Astrocyte of the spinal cord (primary cell): ENCODE measurements at regions not wholly inside any gene's neighbourhood (a gene's known extent, or its start where the extent isn't known, plus 50 kb on each side); places are given as distances from the start of the nearest gene placed in this dataset.
"Not testable (repeated sequence)": the region's sequence is repeated elsewhere in the genome, so short reads cannot be mapped to it uniquely, and the experiment has no call there.

Experiments used
- DNase-seq: peaks from one replicate; pipeline ENCODE4 v3.0.0; 2011; ENCODE audit warnings: low read depth, low spot score
- H3K4me3 ChIP-seq: 2 replicates; pipeline ENCODE4 v1.5.1; 2011; ENCODE audit warnings: low read depth, mild to moderate bottlenecking, low read length, moderate library complexity
- in situ Hi-C: cut with HindIII; loops from 2 replicates; pipeline ENCODE4 v1.10.0; 2017; ENCODE audit warnings: low sequenced_read_pairs
- TF ChIP-seq, protein P1 (sequence below): IDR thresholded peaks from 2 replicates; pipeline ENCODE4 v1.5.1; 2012; ENCODE audit warnings: low read depth, mild to moderate bottlenecking, low read length, inconsistent platforms

DNA sequence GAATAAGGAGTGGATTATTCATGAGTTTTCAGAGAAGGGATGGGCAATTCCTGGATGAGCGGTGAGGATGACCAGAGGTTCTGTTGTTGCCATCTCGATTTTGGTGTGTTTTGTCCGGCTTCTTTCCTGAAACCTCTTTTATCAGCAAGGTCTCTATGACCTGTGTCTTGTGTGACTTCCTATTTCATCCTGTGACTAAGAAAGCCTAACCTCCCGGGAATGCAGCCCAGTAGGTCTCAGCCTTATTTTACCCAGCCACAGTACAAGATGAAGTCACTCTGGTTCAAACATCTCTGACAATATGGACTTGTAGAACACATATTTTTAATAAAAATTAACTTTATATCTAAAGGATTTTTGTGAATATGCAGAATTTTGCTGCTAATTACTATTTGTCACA is 716.4 kb downstream of the FSCB start:
- in situ Hi-C loops = no loop called here
- TF ChIP-seq, protein P1, sequence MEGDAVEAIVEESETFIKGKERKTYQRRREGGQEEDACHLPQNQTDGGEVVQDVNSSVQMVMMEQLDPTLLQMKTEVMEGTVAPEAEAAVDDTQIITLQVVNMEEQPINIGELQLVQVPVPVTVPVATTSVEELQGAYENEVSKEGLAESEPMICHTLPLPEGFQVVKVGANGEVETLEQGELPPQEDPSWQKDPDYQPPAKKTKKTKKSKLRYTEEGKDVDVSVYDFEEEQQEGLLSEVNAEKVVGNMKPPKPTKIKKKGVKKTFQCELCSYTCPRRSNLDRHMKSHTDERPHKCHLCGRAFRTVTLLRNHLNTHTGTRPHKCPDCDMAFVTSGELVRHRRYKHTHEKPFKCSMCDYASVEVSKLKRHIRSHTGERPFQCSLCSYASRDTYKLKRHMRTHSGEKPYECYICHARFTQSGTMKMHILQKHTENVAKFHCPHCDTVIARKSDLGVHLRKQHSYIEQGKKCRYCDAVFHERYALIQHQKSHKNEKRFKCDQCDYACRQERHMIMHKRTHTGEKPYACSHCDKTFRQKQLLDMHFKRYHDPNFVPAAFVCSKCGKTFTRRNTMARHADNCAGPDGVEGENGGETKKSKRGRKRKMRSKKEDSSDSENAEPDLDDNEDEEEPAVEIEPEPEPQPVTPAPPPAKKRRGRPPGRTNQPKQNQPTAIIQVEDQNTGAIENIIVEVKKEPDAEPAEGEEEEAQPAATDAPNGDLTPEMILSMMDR = no peak
- no peak overlapping the region for H3K4me3 ChIP-seq
- DNase-seq = no peak

DNA sequence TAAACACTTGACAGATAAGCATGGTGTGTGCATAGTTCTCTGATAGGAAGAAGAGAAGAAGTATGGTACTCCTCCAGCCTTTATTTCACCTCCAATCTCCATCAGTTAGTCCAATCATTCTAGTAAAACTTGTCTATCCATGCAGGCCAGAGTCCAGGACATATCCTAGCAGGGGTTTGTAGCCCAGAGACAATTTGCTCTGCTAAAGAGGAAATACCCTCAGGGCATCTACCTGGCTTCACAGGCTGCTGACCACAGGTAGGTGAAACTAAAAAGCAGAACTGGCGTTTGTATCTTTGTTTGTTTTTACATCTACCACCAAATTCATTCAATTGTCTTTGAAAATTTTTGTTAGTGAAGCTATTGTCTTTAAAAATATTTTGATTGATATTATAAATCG is 717.6 kb downstream of the FSCB start:
- in situ Hi-C loops = no loop called here
- TF ChIP-seq, protein P1 = no peak

DNA sequence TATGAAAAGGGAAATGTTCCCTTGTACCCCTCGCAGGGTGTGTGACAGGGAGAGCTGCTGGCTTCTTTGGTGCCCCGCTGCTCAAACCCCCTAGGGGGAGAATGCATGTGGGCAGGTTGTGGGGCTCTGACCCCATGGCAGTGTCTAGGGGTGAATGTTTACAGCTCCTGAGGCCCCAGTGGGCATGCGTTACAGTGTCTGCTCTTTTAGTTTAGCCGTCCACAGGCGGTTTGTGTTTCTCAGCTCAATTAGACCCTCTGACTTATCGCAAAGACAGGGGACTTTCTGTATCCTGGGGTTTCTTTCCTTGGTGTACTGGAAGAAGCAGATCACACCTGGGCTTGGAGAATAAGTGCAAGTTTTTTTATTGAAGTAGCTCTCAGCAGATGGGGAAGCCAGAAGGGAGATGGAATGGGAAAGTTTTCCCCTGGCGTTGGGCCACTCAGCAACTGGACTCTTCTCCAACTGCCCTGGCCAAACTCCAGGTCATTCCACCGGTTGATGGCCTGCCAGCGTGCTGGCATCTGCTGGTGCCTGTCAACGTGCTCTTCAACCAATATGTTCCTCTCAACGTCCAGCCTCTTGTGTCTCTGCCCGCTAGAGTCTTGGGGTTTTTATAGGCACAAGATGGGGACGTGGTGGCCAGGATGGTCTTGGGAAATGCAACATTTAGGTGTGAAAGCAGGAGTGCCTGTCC is 720.9 kb downstream of the FSCB start:
- DNase-seq = no peak
- in situ Hi-C loops = no loop called here
- TF ChIP-seq, protein P1 = no peak
- H3K4me3 ChIP-seq = no peak overlapping the region

More for the DNA sequence above, 717.6 kb downstream of the FSCB start:
- H3K4me3 ChIP-seq = no peak overlapping the region
- DNase-seq = no peak

DNA sequence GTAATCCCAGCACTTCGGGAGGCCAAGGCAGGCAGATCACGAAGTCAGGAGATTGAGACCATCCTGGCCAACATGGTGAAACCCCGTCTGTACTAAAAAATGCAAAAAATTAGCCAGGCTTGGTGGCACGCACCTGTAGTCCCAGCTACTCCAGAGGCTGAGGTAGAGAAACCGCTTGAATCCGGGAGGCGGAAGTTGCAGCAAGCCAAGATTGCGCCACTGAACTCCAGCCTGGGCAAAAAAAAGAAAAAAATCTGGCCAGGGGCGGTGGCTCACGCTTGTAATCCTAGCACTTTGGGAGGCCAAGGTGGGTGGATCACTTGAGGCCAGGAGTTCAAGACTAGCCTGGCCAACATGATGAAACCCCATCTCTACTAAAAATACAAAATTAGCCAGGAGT is 722.7 kb downstream of the FSCB start:
- in situ Hi-C loops, H3K4me3 ChIP-seq, DNase-seq: not testable (repeated sequence)

DNA sequence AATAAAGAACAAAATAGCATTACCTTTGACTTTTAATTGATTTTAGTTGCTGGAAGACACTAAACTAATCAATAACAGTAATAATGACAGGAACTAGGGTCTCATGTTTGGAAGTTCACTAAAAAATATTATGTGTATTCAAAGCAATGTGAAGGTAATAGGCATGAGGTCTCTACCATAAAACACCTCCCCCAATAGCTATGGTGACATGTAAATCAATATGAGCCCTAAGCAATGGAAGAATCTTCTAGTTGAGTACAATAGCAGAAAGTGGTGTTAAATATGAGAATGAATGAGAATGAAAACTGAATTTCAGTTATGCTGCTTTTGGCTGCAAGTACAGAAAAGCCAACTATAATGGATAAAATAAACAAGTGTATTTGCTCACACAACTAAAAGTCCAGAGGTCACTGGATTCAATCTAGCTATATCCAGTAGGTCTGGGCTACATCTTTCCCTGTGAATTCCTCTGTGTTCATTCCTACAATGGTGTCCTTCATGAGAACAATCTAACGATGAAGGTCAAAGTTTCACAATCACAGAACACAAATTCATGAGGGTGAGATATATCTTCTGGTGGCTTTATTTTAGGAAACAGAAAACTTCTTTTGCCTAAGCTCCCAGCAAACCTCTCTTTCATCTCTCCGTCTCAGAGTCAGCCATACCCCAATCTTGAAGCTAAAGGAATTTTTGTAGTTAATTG is 728.0 kb downstream of the FSCB start:
- no peak overlapping the region for H3K4me3 ChIP-seq
- in situ Hi-C loops = no loop called here
- TF ChIP-seq, protein P1 = no peak
- no peak for DNase-seq

DNA sequence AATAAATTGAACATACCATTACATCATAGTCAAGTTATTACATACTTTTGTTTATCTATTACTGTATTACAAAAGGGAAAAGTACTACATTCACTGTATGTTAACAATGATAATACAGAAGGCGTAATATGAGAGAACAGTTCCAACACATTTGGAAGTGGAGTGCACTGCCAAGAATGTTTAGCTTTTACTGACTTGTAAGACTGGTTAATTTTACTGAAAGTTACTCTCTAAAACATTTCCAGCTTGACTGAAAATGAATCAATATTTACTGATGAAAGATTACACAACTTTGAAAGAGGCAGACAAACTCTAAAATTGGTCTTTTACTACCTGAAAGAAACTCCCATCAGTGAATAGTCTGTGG is 728.5 kb downstream of the FSCB start:
- in situ Hi-C loops = no loop called here
- no peak for DNase-seq
- TF ChIP-seq, protein P1 = no peak
- H3K4me3 ChIP-seq = no peak overlapping the region

DNA sequence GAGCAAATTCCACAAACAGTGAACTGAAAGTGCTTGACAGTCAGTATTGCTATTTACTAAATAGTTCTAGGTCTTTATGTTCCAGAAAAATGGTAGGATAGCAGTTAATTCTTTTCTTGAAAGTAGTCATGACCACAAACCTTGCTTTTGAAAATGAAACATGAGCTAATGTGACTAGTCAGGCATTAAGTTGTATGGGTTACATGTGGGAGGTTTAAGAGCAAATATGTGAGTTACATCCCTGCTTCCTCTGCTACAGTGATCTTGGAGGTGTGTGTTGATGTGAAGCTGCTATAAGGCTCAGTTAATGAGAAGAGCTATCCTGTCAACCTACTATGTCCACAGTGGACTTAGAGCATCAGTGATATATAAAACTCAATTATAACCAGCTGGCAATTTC is 741.6 kb downstream of the FSCB start:
- TF ChIP-seq, protein P1 = no peak

More for the DNA sequence above, 741.6 kb downstream of the FSCB start:
- DNase-seq = peak; percentile 4
- in situ Hi-C loops = no loop called here
- no peak overlapping the region for H3K4me3 ChIP-seq
